Glomerular visceral epithelial cell (primary cell): ENCODE measurements at regions not wholly inside any gene's neighbourhood (a gene's known extent, or its start where the extent isn't known, plus 50 kb on each side); places are given as distances from the start of the nearest gene placed in this dataset.
"Not testable (repeated sequence)": the region's sequence is repeated elsewhere in the genome, so short reads cannot be mapped to it uniquely, and the experiment has no call there.

Experiments used
- DNase-seq: peaks from one replicate; pipeline ENCODE4 v3.0.0-alpha.2; 2016; ENCODE audit errors: extremely low spot score

DNA sequence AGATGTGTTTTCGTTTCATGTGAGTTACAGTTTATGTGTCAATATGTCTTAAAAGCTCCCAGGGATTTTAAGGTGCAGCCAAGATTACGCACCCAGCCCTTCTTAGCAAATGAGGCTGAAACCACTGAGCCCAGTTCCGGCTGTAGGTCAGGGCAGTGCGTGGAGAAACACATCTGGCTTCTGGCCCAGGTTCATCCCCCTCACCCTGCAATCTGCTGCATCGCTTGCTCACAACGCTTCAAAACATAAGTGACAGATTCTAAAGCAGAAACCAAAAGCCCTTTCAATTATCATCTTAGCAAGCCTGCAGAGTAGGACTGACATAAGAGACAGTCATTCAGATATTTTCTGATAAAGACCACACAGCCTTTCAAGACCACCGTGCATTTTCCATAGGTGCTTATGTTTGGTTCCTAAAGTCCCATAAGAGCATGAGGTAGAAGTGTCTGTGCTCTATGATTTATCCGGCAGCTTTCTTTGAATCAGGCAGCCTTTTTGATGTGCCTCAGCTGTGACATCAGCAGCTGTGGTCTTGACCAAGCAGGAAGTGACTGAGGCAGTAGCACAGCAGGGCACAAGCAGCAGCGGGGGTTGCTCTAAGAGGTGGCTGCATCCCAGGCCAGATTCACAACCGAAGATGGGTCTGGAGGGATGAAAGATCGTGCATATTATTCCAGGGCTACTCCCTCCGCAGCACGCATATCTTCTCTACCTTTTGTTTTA, 72.1 kb upstream of the LYZL2 start:
- DNase-seq = peak; percentile 58

- no peak for DNase-seq
These were observed 68.3 kb upstream of the LYZL2 start for GRCh38 chr10:30697806-30698205.

DNA sequence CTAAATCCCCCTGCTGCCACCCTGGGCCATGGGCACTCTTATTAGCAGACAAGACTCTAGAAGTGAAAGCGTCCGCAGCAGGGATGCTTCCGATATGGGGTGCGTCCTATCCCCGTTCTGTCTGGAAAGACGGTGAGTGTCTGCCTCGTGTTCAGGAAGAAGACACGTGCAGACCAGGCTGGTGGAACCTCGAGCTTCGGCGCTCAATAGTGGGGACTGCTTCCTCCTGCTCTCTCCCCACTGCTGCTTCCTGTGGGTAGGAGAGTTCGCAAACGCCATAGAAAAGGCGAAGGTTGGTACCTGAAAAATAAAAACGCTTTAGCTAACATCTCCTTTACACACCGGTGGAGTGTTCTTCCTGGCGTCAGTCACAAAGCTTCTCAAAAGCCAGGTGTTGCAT, 67.7 kb upstream of the LYZL2 start:
- DNase-seq = not testable (repeated sequence)

GRCh38 chr10:30696416-30697185, 67.0 kb upstream of the LYZL2 start:
- not testable (repeated sequence) for DNase-seq

DNA sequence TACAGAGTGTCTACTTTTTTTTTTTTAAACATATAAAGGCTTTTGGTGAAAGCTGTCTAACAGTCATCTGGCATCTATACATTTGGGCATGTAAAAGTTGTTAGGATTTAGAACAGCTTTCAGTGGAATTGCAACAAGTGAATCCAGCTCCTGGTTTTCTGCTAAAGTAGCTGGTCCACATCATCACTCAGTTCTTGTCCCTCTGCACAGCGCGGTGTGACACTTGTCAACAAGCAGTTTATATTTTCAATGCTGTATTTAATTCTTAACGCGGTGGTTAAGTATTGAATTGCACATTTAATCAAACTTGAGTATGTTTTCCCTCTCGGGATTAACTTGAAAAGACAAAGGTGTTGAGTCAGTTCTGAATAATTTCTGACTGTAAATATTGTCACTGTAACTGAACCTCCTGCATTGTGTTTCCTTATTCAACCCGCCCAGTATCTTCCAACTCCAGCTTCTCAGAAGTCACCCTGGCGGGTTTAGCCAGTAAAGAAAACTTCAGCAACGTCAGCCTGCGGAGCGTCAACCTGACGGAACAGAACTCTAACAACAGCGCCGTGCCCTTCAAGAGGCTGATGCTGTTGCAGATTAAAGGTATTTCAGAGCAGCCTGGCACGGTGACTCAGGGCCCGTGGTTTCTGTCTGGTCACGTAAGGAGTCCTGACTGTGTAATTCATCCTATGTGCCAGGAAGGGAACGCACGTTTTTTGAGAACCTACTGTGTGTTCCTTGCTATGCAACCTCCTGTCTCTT, 66.1 kb upstream of the LYZL2 start:
- DNase-seq = peak; percentile 79

- no peak for DNase-seq
These were observed 65.1 kb upstream of the LYZL2 start for GRCh38 chr10:30694518-30695228.

DNA sequence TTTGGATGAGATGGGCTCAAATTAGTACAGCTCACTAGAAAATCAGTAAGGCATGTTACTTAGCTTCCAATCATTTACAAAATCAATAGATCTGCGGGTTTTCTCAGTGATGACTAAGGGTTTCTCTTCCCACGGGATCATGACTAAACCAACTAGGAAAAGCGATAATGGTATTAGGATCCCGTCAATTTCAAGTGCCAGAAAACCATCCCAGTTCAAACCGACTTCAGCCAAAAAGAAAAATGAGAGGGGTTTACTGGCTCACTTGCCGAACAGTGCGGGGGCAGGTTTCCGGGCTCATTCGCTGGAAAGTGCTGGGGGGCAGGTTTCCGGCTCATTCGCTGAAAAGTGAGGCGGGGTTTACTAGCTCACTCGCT, 62.1 kb upstream of the LYZL2 start:
- no peak for DNase-seq

DNA sequence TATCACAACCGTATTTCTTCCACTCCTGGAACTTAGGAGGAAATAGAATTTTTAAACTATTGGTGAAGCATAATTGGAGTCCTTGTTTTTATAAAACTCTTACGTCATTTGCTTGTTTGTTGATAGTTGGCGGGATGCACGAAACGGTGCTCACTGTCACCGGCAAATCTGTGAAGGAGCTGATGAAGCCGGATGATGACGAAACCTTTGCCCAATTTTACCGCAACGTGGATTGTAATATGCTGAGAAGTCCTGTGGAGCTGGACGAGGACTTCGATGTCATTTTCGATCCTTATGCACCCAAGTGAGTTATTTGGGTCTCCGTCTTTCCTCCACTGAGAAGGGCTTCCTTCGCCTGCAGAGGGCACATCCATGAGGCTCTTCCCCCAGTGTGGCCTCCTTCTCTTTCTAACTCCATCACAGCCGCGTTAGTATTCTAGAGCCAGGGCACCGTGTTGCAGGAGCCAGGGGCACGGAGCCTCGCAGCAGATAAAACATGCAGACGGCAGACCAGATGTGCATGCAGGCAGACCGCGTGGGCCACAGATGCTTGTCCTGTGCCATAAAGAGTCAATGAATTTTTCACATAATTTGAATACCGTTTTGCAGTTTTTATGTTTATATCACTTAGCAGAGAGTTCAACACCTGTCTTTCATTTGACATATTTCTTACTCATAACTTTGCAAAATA, 61.5 kb upstream of the LYZL2 start:
- DNase-seq = not testable (repeated sequence)

- DNase-seq = no peak
These were observed 58.9 kb upstream of the LYZL2 start for GRCh38 chr10:30688456-30688855.

- peak; percentile 77 for DNase-seq
These were observed 58.2 kb upstream of the LYZL2 start for GRCh38 chr10:30687698-30688213.

- DNase-seq = no peak
These were observed 57.2 kb upstream of the LYZL2 start for GRCh38 chr10:30686708-30687107.

GRCh38 chr10:30683496-30683895, 53.9 kb upstream of the LYZL2 start:
- no peak for DNase-seq

GRCh38 chr10:30682377-30683199, 53.0 kb upstream of the LYZL2 start:
- DNase-seq = peak; percentile 89

- no peak for DNase-seq
These were observed 51.4 kb upstream of the LYZL2 start for GRCh38 chr10:30680908-30681307.
